ENCODE measurements at regions not wholly inside any gene's neighbourhood (a gene's known extent, or its start where the extent isn't known, plus 50 kb on each side); places are given as distances from the start of the nearest gene placed in this dataset.

DNA sequence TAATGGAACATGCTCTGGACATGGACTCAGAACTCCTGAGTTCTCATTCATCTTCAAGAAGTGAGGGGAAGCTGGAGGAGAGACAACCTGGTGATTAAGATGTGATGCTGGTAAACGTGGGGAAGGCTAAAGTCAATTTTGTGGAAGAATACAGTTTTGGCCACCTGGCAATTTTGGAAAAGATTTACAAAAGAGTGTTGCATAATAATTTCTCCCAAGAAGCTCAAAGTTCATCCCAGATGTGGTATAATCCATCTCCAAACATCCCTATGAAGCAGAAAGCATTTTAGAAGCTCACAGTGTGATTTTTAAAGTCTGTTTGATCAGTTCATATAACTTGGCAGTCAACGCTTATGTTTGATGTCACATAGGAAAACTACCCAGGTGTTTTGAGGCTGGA, 208.7 kb downstream of the LMX1A start:
- no peaks in the 10 kb centered on the region for H3K27me3 ChIP-seq (ENCODE audit: insufficient read depth, low read length)
- H3K9me3 ChIP-seq (ENCODE audit: insufficient read depth, low read depth, low read length) = no peaks in the 10 kb centered on the region
- H3K36me3 ChIP-seq (ENCODE audit: insufficient read depth, low read length) = no peaks in the 10 kb centered on the region
- Mint-ChIP-seq H3K4me1 (ENCODE audit: low read depth, unreplicated experiment) (no peaks in the 10 kb centered on the region), H3K36me3 (ENCODE audit: low read depth, unreplicated experiment) (no peaks in the 10 kb centered on the region), H3K27me3 (ENCODE audit: low read depth, unreplicated experiment) (peaks cover 53% of the 10 kb centered on the region), H3K9me3 (ENCODE audit: unreplicated experiment) (no peaks in the 10 kb centered on the region), H3K27ac (ENCODE audit: unreplicated experiment) (no peak overlapping the region), H3K4me3 (ENCODE audit: unreplicated experiment) (no peak overlapping the region)
- DNase-seq (ENCODE audit: low read depth) (no peak), FAIRE-seq (no peak)
- H3K27ac ChIP-seq (ENCODE audit: low read depth, low read length) = no peak overlapping the region
- H3K4me2 ChIP-seq (ENCODE audit: low read length) = no peak overlapping the region
- no peaks in the 10 kb centered on the region for H3K79me2 ChIP-seq (ENCODE audit: insufficient read depth, low read length)
- H2AFZ ChIP-seq (ENCODE audit: low read depth, low read length) = no peak overlapping the region
- H4K20me1 ChIP-seq (ENCODE audit: insufficient read depth, low read length) = no peaks in the 10 kb centered on the region
- no peak for TF ChIP-seq EZH2 (IDR thresholded peaks at IDR 0.05; ENCODE audit: insufficient read depth, low read length)
- H3K9ac ChIP-seq (ENCODE audit: low read length) = no peak overlapping the region
- no peaks in the 10 kb centered on the region for H3K4me1 ChIP-seq (ENCODE audit: insufficient read depth, low read length)
- H3K4me3 ChIP-seq (ENCODE audit: insufficient read depth, low read depth, low read length) = no peak overlapping the region

DNA sequence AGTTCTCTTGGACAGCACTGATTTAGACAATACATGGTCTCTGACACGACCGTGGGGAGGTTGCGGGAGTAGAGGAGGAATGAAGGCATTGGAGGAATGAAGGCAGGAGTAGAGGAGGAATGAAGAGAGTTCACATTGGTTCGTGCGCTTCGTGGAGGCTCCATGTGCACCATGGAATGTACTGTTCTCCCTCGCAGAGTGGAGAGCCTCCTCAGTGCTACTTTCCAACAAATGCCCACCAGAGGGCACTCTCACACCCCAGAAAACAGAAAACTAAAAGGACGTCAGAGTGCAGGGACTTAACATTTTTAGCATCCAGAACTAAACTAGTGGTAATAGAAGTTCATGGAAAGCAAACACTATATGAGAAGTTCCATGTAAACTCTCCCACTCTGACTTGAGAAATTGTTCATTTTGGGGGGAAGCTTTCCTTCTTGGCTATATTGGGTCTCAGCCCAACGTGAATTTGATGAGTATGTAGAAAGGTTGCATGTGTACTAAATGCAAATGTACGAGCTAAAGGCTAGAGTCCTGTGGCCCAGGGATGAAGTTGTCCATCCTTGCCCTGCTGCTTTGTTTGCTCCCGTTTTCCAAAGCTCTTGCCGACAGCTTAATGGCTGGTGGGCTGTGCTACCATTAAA, 211.6 kb downstream of the LMX1A start:
- peak; percentile 14 for DNase-seq (ENCODE audit: low read depth)

DNA sequence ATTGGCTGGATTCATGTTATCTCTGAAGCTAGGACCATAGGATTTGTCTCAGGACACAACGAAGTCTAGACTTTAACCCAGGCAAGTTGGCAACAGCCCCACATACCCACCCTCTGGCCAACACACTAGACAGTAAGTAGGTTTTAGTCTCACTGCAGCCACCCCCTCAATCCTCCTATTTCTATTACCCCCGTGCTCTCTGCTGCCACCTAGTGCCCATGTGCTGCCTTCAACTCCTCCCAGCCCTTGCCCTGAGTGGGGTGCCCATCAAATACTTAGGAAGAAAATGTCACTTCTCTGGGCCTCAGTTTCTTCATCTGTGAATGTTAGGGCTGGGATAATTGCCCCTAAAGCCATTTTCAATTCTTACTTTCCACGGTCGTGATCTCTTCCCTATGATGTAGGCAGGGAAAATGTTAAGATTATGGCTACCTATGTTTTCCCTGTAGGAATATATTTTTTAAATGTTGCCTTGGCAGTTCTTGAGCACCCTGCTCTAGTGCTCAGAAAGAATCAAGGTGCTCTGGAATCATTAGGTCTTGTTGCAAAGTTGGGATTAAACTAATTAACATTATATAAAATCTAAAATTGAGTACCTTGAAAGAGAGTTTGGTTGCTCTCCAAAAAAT, 213.0 kb downstream of the LMX1A start:
- H3K27me3 ChIP-seq (ENCODE audit: insufficient read depth, low read length) = peaks cover 3% of the 10 kb centered on the region
- H2AFZ ChIP-seq (ENCODE audit: low read depth, low read length) = no peak overlapping the region
- Mint-ChIP-seq H3K27me3 (ENCODE audit: low read depth, unreplicated experiment) (peaks cover 86% of the 10 kb centered on the region), H3K4me1 (ENCODE audit: low read depth, unreplicated experiment) (no peaks in the 10 kb centered on the region), H3K36me3 (ENCODE audit: low read depth, unreplicated experiment) (no peaks in the 10 kb centered on the region), H3K4me3 (ENCODE audit: unreplicated experiment) (no peak overlapping the region), H3K27ac (ENCODE audit: unreplicated experiment) (no peak overlapping the region), H3K9me3 (ENCODE audit: unreplicated experiment) (no peaks in the 10 kb centered on the region)
- H4K20me1 ChIP-seq (ENCODE audit: insufficient read depth, low read length) = no peaks in the 10 kb centered on the region
- no peak overlapping the region for H3K9ac ChIP-seq (ENCODE audit: low read length)
- no peak overlapping the region for H3K4me2 ChIP-seq (ENCODE audit: low read length)
- no peaks in the 10 kb centered on the region for H3K36me3 ChIP-seq (ENCODE audit: insufficient read depth, low read length)
- no peak for FAIRE-seq
- H3K79me2 ChIP-seq (ENCODE audit: insufficient read depth, low read length) = no peaks in the 10 kb centered on the region
- H3K4me1 ChIP-seq (ENCODE audit: insufficient read depth, low read length) = no peaks in the 10 kb centered on the region
- no peak for DNase-seq (ENCODE audit: low read depth)
- no peak overlapping the region for H3K27ac ChIP-seq (ENCODE audit: low read depth, low read length)
- no peak overlapping the region for H3K4me3 ChIP-seq (ENCODE audit: insufficient read depth, low read depth, low read length)
- no peaks in the 10 kb centered on the region for H3K9me3 ChIP-seq (ENCODE audit: insufficient read depth, low read depth, low read length)
- TF ChIP-seq, protein P1, sequence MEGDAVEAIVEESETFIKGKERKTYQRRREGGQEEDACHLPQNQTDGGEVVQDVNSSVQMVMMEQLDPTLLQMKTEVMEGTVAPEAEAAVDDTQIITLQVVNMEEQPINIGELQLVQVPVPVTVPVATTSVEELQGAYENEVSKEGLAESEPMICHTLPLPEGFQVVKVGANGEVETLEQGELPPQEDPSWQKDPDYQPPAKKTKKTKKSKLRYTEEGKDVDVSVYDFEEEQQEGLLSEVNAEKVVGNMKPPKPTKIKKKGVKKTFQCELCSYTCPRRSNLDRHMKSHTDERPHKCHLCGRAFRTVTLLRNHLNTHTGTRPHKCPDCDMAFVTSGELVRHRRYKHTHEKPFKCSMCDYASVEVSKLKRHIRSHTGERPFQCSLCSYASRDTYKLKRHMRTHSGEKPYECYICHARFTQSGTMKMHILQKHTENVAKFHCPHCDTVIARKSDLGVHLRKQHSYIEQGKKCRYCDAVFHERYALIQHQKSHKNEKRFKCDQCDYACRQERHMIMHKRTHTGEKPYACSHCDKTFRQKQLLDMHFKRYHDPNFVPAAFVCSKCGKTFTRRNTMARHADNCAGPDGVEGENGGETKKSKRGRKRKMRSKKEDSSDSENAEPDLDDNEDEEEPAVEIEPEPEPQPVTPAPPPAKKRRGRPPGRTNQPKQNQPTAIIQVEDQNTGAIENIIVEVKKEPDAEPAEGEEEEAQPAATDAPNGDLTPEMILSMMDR (IDR thresholded peaks at IDR 0.05; ENCODE audit: insufficient read depth, low read depth, low read length) = peak; percentile 30
- no peak for TF ChIP-seq EZH2 (IDR thresholded peaks at IDR 0.05; ENCODE audit: insufficient read depth, low read length)

More for the DNA sequence above, 211.6 kb downstream of the LMX1A start:
- Mint-ChIP-seq H3K4me3 (ENCODE audit: unreplicated experiment) (no peak overlapping the region), H3K36me3 (ENCODE audit: low read depth, unreplicated experiment) (no peaks in the 10 kb centered on the region), H3K9me3 (ENCODE audit: unreplicated experiment) (no peaks in the 10 kb centered on the region), H3K27me3 (ENCODE audit: low read depth, unreplicated experiment) (peaks cover 75% of the 10 kb centered on the region), H3K4me1 (ENCODE audit: low read depth, unreplicated experiment) (no peaks in the 10 kb centered on the region), H3K27ac (ENCODE audit: unreplicated experiment) (no peak overlapping the region)
- Histone ChIP-seq H3K27me3 (ENCODE audit: insufficient read depth, low read length) (peaks cover under 1% of the 10 kb centered on the region), H3K9ac (ENCODE audit: low read length) (no peak overlapping the region), H3K4me2 (ENCODE audit: low read length) (no peak overlapping the region), H3K4me3 (ENCODE audit: insufficient read depth, low read depth, low read length) (no peak overlapping the region), H2AFZ (ENCODE audit: low read depth, low read length) (no peak overlapping the region), H3K79me2 (ENCODE audit: insufficient read depth, low read length) (no peaks in the 10 kb centered on the region), H3K4me1 (ENCODE audit: insufficient read depth, low read length) (no peaks in the 10 kb centered on the region), H4K20me1 (ENCODE audit: insufficient read depth, low read length) (no peaks in the 10 kb centered on the region), H3K27ac (ENCODE audit: low read depth, low read length) (no peak overlapping the region), H3K36me3 (ENCODE audit: insufficient read depth, low read length) (no peaks in the 10 kb centered on the region), H3K9me3 (ENCODE audit: insufficient read depth, low read depth, low read length) (no peaks in the 10 kb centered on the region)
- no peak for TF ChIP-seq EZH2 (IDR thresholded peaks at IDR 0.05; ENCODE audit: insufficient read depth, low read length)
- TF ChIP-seq, protein P1 (IDR thresholded peaks at IDR 0.05; ENCODE audit: insufficient read depth, low read depth, low read length) = peak; percentile 79
- no peak for FAIRE-seq
